Immature natural killer cell (primary cell): ENCODE measurements at regions not wholly inside any gene's neighbourhood (a gene's known extent, or its start where the extent isn't known, plus 50 kb on each side); places are given as distances from the start of the nearest gene placed in this dataset.

Experiments used
- DNase-seq, 3 donors: peaks; one replicate each; pipeline ENCODE4 v3.0.0; 2022; ENCODE audit warnings: mixed read lengths in 1 of 3
- H3K27ac Mint-ChIP-seq, 6 donors: one replicate each; pipeline ENCODE4 v1.8.0; 2020; ENCODE audit warnings: mixed read lengths in 6 of 6, mild to moderate bottlenecking in 5 of 6, inconsistent platforms in 4 of 6, moderate library complexity in 3 of 6
- H3K27me3 Mint-ChIP-seq, 3 donors: one replicate each; pipeline ENCODE4 v1.8.0; 2020 to 2021; ENCODE audit warnings: low read depth in 3 of 3, mild to moderate bottlenecking in 3 of 3, mixed read lengths in 3 of 3, moderate library complexity in 3 of 3, inconsistent platforms in 1 of 3
- H3K36me3 Mint-ChIP-seq, 3 donors: one replicate each; pipeline ENCODE4 v1.8.0; 2020; ENCODE audit warnings: mixed read lengths in 3 of 3, inconsistent platforms in 2 of 3, mild to moderate bottlenecking in 2 of 3
- H3K4me1 Mint-ChIP-seq, 2 donors: one replicate each; pipeline ENCODE4 v1.8.0; 2020; ENCODE audit warnings: inconsistent platforms in 2 of 2, mild to moderate bottlenecking in 2 of 2, mixed read lengths in 2 of 2, moderate library complexity in 1 of 2
- H3K4me3 Mint-ChIP-seq, 5 donors: one replicate each; pipeline ENCODE4 v1.8.0; 2020; ENCODE audit warnings: mild to moderate bottlenecking in 5 of 5, mixed read lengths in 5 of 5, inconsistent platforms in 3 of 5, moderate library complexity in 3 of 5
- H3K9me3 Mint-ChIP-seq, 6 donors: one replicate each; pipeline ENCODE4 v1.8.0; 2020; ENCODE audit warnings: mild to moderate bottlenecking in 6 of 6, mixed read lengths in 6 of 6, inconsistent platforms in 4 of 6, moderate library complexity in 3 of 6

GRCh38 chr7:49244543-49244942 lies 320.2 kb downstream of the CDC14C start:
- H3K4me1 Mint-ChIP-seq = no peaks in the 10 kb centered on the region
- H3K36me3 Mint-ChIP-seq = no peaks in the 10 kb centered on the region
- H3K27ac Mint-ChIP-seq = no peak overlapping the region
- no peak overlapping the region for H3K4me3 Mint-ChIP-seq
- peaks cover 4 to 28% (median 16%) of the 10 kb centered on the region in 6 donors for H3K9me3 Mint-ChIP-seq
- no peak for DNase-seq
- H3K27me3 Mint-ChIP-seq = no peaks in the 10 kb centered on the region

DNA sequence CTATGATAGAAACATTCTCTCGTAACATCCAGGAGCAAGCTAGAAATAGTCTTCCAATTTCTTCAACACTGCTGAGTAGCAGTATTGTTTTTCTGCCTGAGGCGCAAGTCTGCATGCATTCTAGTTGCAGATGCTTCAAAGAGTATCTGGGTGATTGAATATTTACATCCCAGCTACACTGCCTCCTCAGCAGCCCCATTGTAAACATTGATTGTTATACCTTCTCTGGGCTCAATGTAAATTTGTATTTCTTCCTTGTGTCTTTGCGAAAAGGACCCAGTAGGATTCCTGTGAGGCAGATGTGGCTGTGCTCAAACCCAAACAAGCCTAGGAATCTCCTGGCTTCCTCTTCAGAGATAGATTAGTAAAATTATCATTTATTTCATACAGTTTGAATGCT lies 320.7 kb downstream of the CDC14C start:
- H3K36me3 Mint-ChIP-seq = no peaks in the 10 kb centered on the region
- no peak for DNase-seq
- no peaks in the 10 kb centered on the region for H3K4me1 Mint-ChIP-seq
- no peak overlapping the region for H3K27ac Mint-ChIP-seq
- no peaks in the 10 kb centered on the region for H3K27me3 Mint-ChIP-seq
- peaks cover 5 to 28% (median 15%) of the 10 kb centered on the region in 6 donors for H3K9me3 Mint-ChIP-seq
- no peak overlapping the region for H3K4me3 Mint-ChIP-seq

DNA sequence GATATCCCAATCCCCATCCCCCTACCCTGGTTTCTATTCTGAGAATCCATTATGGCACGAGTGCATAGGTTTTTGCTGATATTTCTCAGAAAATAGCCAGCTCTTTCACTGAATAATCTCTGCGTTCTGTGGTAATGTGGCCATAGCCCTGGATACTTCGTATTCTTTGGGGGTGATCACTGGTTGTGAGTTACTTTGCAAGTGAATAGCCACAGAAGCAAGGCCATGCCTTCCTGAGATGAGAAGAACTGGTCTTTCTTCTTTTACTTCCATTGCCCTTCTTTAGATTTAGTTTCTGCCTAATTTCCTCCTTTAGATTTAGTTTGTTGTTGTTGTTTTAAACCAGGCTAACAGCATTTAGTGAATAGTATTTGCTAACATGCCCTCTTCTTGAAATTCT lies 323.4 kb downstream of the CDC14C start:
- H3K4me3 Mint-ChIP-seq = no peak overlapping the region
- H3K36me3 Mint-ChIP-seq = no peaks in the 10 kb centered on the region
- H3K4me1 Mint-ChIP-seq = no peaks in the 10 kb centered on the region
- peaks cover 5 to 27% (median 16%) of the 10 kb centered on the region in 6 donors for H3K9me3 Mint-ChIP-seq
- H3K27ac Mint-ChIP-seq = no peak overlapping the region
- no peaks in the 10 kb centered on the region for H3K27me3 Mint-ChIP-seq
- no peak for DNase-seq

DNA sequence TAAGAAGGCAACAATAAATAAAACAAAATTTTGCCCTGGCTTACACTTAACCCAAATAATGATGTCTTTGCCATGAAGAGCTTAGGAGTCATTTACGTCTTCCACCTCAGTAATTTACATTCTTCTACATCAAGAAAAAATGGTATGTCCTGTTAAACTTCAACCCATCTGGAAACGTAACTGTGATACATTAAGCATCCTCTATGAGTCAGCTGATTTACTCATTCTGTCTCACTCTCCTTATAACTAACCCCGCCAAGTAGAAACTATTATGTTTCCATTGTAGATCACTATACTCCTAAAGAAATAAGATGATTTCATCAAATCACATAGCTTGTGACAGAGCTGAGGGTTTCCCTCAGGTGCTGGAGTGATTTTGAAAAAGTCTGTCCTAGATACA lies 330.7 kb downstream of the CDC14C start:
- no peaks in the 10 kb centered on the region for H3K36me3 Mint-ChIP-seq
- H3K27me3 Mint-ChIP-seq = peaks cover 0 to 2% (median 0%) of the 10 kb centered on the region in 3 donors
- peaks cover 2 to 27% (median 7%) of the 10 kb centered on the region in 6 donors for H3K9me3 Mint-ChIP-seq
- no peak overlapping the region for H3K4me3 Mint-ChIP-seq
- no peaks in the 10 kb centered on the region for H3K4me1 Mint-ChIP-seq
- no peak overlapping the region for H3K27ac Mint-ChIP-seq
- no peak for DNase-seq

DNA sequence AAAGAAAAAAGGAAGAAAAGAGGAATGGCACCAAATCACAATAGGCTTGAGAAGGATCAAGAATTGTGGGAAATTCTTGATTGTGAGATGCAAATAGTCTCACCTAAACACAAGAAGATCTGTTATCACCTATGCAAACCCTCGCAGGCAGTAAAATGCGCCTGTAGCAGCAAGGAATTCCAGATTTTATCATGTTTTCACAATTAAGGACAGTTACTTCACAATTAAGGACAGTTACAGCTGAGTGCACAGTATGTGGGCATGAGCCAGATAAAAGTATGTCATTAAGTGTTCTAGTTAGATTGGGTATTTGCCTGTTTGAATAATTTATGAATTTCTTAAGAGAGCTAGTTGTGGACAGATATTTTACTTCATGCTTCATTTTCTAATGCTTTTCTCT lies 336.2 kb downstream of the CDC14C start:
- DNase-seq = no peak
- H3K36me3 Mint-ChIP-seq = no peaks in the 10 kb centered on the region
- H3K9me3 Mint-ChIP-seq = peaks cover 0 to 27% (median 4%) of the 10 kb centered on the region in 6 donors
- no peak overlapping the region for H3K4me3 Mint-ChIP-seq
- H3K4me1 Mint-ChIP-seq = no peaks in the 10 kb centered on the region
- H3K27ac Mint-ChIP-seq = no peak overlapping the region
- peaks cover 0 to 2% (median 0%) of the 10 kb centered on the region in 3 donors for H3K27me3 Mint-ChIP-seq

DNA sequence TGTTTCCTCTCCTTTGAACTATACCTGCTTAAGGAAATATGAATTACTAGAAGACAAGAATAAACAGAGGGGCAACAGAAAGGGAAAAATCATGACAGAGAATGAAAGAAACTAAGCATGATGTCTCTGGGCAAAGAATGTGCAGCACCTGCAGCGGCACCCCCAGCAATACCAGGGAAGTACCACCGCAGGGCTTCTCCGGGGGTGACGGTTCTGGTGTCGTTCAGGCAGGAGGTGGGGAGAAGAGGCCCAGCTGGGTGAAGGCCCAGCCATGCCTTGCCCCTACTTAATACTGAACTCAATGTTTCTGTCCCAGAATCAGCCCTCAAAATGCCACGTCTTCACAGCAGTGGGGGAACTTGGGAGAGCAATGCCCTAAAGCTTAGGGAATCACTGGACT lies 337.6 kb downstream of the CDC14C start:
- Mint-ChIP-seq H3K27ac (no peak overlapping the region), H3K9me3 (peaks cover 0 to 27% (median 3%) of the 10 kb centered on the region in 6 donors), H3K4me1 (no peaks in the 10 kb centered on the region), H3K27me3 (peaks cover 0 to 2% (median 0%) of the 10 kb centered on the region in 3 donors), H3K4me3 (no peak overlapping the region), H3K36me3 (no peaks in the 10 kb centered on the region)
- no peak for DNase-seq

DNA sequence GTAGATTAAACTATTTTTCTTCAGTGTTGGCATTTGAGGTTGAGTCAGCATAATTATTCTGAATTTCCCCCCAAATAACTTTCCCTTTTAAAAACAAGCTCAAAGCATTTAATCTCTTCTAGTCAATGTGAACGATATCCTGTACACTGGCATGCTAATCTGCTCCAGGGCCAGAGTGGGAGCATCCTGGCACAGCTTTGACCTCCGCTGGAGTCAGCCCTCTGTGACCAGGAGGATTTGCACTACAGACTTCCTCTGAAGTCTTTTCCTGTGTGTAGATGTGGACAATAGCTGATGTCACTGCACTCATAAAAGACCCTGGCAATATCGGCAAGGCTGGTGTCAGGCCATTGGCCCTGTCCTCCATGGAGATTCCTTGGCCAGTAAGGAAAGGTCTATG lies 340.2 kb downstream of the CDC14C start:
- Mint-ChIP-seq H3K27ac (no peak overlapping the region), H3K36me3 (no peaks in the 10 kb centered on the region), H3K27me3 (no peaks in the 10 kb centered on the region), H3K4me3 (no peak overlapping the region), H3K9me3 (peaks cover 0 to 32% (median 4%) of the 10 kb centered on the region in 6 donors), H3K4me1 (no peaks in the 10 kb centered on the region)
- no peak for DNase-seq

DNA sequence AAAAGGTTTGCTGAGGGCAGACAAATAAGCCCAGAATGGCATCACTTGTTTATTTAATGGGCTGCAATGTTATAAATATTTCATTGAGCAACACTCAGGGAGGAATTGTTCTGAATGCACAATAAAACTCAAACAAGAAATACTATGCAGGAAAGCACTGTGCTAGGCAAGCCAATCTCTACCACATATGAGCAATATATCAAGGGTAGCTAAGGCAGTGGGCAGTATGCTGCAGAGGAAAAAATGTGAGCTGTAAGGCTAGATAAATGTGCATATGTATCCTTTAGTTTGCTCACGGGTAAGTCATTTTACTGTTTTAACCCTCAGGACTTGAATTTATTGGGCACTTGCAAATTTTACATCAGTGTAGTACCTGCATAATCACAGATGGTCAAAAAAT lies 349.6 kb downstream of the CDC14C start:
- Mint-ChIP-seq H3K9me3 (peaks cover 2 to 29% (median 7%) of the 10 kb centered on the region in 6 donors), H3K27me3 (peaks cover 0 to 2% (median 1%) of the 10 kb centered on the region in 3 donors), H3K27ac (no peak overlapping the region), H3K4me1 (no peaks in the 10 kb centered on the region), H3K4me3 (no peak overlapping the region), H3K36me3 (no peaks in the 10 kb centered on the region)
- no peak for DNase-seq

GRCh38 chr7:49279891-49280290 lies 355.5 kb downstream of the CDC14C start:
- Mint-ChIP-seq H3K4me3 (no peak overlapping the region), H3K27me3 (peaks cover 0 to 1% (median under 1%) of the 10 kb centered on the region in 3 donors), H3K9me3 (peaks cover 1 to 28% (median 7%) of the 10 kb centered on the region in 6 donors), H3K4me1 (no peaks in the 10 kb centered on the region), H3K27ac (no peak overlapping the region), H3K36me3 (no peaks in the 10 kb centered on the region)
- no peak for DNase-seq

- H3K36me3 Mint-ChIP-seq = no peaks in the 10 kb centered on the region
- H3K27me3 Mint-ChIP-seq = peaks cover 0 to 2% (median 0%) of the 10 kb centered on the region in 3 donors
- H3K27ac Mint-ChIP-seq = no peak overlapping the region
- no peaks in the 10 kb centered on the region for H3K4me1 Mint-ChIP-seq
- DNase-seq = no peak
- H3K4me3 Mint-ChIP-seq = no peak overlapping the region
- H3K9me3 Mint-ChIP-seq = peaks cover 0 to 53% (median 9%) of the 10 kb centered on the region in 6 donors
These were observed 363.3 kb downstream of the CDC14C start for GRCh38 chr7:49287653-49288052.

GRCh38 chr7:49294611-49295010 lies 370.3 kb downstream of the CDC14C start:
- Mint-ChIP-seq H3K4me3 (no peak overlapping the region), H3K4me1 (no peaks in the 10 kb centered on the region), H3K27ac (no peak overlapping the region), H3K36me3 (no peaks in the 10 kb centered on the region), H3K27me3 (peaks cover 0 to 3% (median 2%) of the 10 kb centered on the region in 3 donors), H3K9me3 (peaks cover 0 to 29% (median 11%) of the 10 kb centered on the region in 6 donors)
- no peak for DNase-seq

DNA sequence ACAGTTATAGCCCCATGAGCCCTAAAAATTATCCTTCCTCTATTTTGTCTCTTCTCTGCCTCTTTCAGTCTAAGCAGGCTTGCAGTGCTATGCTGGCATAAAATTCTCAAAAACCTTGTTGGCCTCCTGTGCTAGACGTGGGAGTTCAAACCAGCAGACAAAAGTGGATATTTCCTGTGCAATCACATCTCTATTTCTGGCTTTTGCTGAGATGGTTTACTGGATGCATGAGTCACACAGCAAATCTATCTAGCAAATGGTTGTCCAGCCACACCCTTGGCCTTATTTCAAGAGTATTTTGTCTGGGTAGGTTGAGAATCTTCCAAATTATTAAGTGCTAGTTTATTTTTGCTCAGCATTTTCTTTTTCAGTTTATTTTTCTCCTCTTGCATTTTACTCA lies 370.8 kb downstream of the CDC14C start:
- no peak overlapping the region for H3K27ac Mint-ChIP-seq
- no peak overlapping the region for H3K4me3 Mint-ChIP-seq
- peaks cover 0 to 3% (median 2%) of the 10 kb centered on the region in 3 donors for H3K27me3 Mint-ChIP-seq
- H3K4me1 Mint-ChIP-seq = no peaks in the 10 kb centered on the region
- no peaks in the 10 kb centered on the region for H3K36me3 Mint-ChIP-seq
- DNase-seq = no peak
- peaks cover 0 to 32% (median 11%) of the 10 kb centered on the region in 6 donors for H3K9me3 Mint-ChIP-seq

DNA sequence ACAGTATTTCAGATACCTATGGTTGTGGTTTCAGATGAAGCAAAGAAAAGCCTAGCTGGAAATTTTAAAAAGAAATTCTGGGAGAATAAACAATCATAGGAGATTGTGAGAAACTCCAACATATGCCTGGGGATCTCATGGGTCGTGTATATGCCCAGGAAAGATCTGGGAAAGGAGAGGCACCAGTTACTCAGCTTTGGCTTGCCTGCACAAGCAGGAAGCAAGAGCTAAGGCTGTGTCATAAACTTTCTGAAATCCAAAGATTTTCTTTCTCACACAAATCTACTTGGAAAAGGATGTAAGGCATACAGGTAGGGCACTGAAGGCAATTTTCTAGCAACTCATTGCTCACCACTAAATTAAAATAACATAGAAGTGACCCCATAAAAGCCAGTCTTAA lies 373.6 kb downstream of the CDC14C start:
- H3K4me3 Mint-ChIP-seq = no peak overlapping the region
- H3K27me3 Mint-ChIP-seq = peaks cover 0 to 4% (median 2%) of the 10 kb centered on the region in 3 donors
- no peak for DNase-seq
- H3K9me3 Mint-ChIP-seq = peaks cover 0 to 42% (median 15%) of the 10 kb centered on the region in 6 donors
- no peaks in the 10 kb centered on the region for H3K36me3 Mint-ChIP-seq
- H3K27ac Mint-ChIP-seq = no peak overlapping the region
- H3K4me1 Mint-ChIP-seq = no peaks in the 10 kb centered on the region

- peaks cover 11 to 47% (median 22%) of the 10 kb centered on the region in 6 donors for H3K9me3 Mint-ChIP-seq
- no peak overlapping the region for H3K4me3 Mint-ChIP-seq
- peaks cover 0 to 2% (median 0%) of the 10 kb centered on the region in 3 donors for H3K27me3 Mint-ChIP-seq
- peaks cover 0 to 2% (median 0%) of the 10 kb centered on the region in 3 donors for H3K36me3 Mint-ChIP-seq
- DNase-seq = no peak
- H3K27ac Mint-ChIP-seq = no peak overlapping the region
- H3K4me1 Mint-ChIP-seq = no peaks in the 10 kb centered on the region
These were observed 384.4 kb downstream of the CDC14C start for GRCh38 chr7:49308787-49309186.

DNA sequence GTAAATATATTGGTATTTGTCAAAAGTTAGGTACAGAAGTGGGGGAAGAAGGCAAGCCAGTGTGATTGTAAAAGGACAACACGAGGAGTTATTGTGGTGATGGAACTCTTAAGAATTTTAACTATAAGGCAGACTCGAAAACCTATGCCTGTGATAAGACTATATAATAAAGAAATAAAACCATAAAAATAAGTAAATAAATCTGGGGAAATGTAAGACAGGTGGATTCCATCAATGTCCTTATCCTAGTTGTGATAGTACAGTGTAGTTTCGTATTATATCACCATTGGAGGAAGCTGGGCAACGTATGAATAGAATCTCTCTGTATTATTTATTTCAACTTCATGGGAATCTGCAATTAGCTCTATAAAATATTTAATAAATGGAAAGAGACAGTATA lies 395.7 kb downstream of the CDC14C start:
- Mint-ChIP-seq H3K27me3 (no peaks in the 10 kb centered on the region), H3K4me1 (no peaks in the 10 kb centered on the region), H3K27ac (no peak overlapping the region), H3K9me3 (peaks cover 2 to 23% (median 7%) of the 10 kb centered on the region in 6 donors), H3K36me3 (no peaks in the 10 kb centered on the region), H3K4me3 (no peak overlapping the region)
- no peak for DNase-seq
